ENCODE measurements at regions not wholly inside any gene's neighbourhood (a gene's known extent, or its start where the extent isn't known, plus 50 kb on each side); places are given as distances from the start of the nearest gene placed in this dataset.

GRCh38 chr5:57550132-57550531, 67.5 kb upstream of the ACTBL2 start (continued):
- TF ChIP-seq SIRT6 (IDR thresholded peaks at IDR 0.05; ENCODE audit: low read length) (no peak), SRF (IDR thresholded peaks at IDR 0.05; ENCODE audit: low read depth, low read length) (no peak), ZNF274 (IDR thresholded peaks at IDR 0.05; ENCODE audit: borderline replicate concordance, extremely low read depth, low read length) (no peak), HDAC6 (IDR thresholded peaks at IDR 0.05; ENCODE audit: low read depth, low read length) (no peak)

Data from H1 (cell line).